K562 (cell line): ENCODE measurements at regions not wholly inside any gene's neighbourhood (a gene's known extent, or its start where the extent isn't known, plus 50 kb on each side); places are given as distances from the start of the nearest gene placed in this dataset.

Source experiments
- CCAR2 ChIP-seq: fragments of 200-400 bp; formaldehyde crosslinking; IDR thresholded peaks from 2 replicates; pipeline ENCODE4 v1.6.1; 2017; ENCODE audit warnings: mild to moderate bottlenecking, low read depth, low read length
- CHAMP1 ChIP-seq: fragments of 450-650 bp; IDR thresholded peaks from 2 replicates; pipeline ENCODE4 v1.6.1; 2016; ENCODE audit warnings: mild to moderate bottlenecking
- CHCHD3 ChIP-seq: fragments of 250-450 bp; sonication (Bioruptor Pico); IDR thresholded peaks from 2 replicates; pipeline ENCODE4 v2.1.2; 2022; ENCODE audit warnings: mild to moderate bottlenecking
- HNRNPLL ChIP-seq: fragments of 200-400 bp; formaldehyde crosslinking; IDR thresholded peaks from 2 replicates; pipeline ENCODE4 v1.6.1; 2017; ENCODE audit warnings: low read length, low read depth, mild to moderate bottlenecking; ENCODE audit not compliant: poor library complexity, severe bottlenecking
- KAT8 ChIP-seq: fragments of 450-650 bp; IDR thresholded peaks from 2 replicates; pipeline ENCODE4 v1.6.1; 2016; ENCODE audit warnings: low read depth, mild to moderate bottlenecking
- MAFF ChIP-seq: IDR thresholded peaks from 2 replicates; pipeline ENCODE4 v1.6.1; 2012; ENCODE audit warnings: low read length, improper control_type of control experiment
- NFE2L1 ChIP-seq: fragments of 450-650 bp; IDR thresholded peaks from 2 replicates; pipeline ENCODE4 v1.6.1; 2016; ENCODE audit warnings: missing genetic modification characterization, low read depth, mild to moderate bottlenecking, missing compliant biosample characterization, moderate library complexity, borderline replicate concordance
- SMAD3 ChIP-seq: fragments of 450-650 bp; formaldehyde crosslinking; conservative IDR thresholded peaks from 2 replicates; pipeline ENCODE4 v1.4.0; 2020; ENCODE audit warnings: mild to moderate bottlenecking
- SRSF1 ChIP-seq: fragments of 200-400 bp; formaldehyde crosslinking; IDR thresholded peaks from 2 replicates; pipeline ENCODE4 v1.6.1; 2017; ENCODE audit warnings: mild to moderate bottlenecking, low read depth, low read length, moderate library complexity
- TCF3 ChIP-seq: sonication (generic); formaldehyde crosslinking; IDR thresholded peaks from 2 replicates; pipeline ENCODE4 v1.4.0; 2020; ENCODE audit warnings: mild to moderate bottlenecking, missing genetic modification reagents
- TOE1 ChIP-seq, 2 experiments: fragments of 450-650 bp in 1 of 2; sonication (generic) in 1 of 2; formaldehyde crosslinking in 1 of 2; IDR thresholded peaks; 2 replicates each; pipeline versions ENCODE4 v1.7.1 to v1.8.0; 2016 to 2022; ENCODE audit warnings: borderline replicate concordance in 2 of 2, mild to moderate bottlenecking in 2 of 2, antibody characterized with exemption in 1 of 2, inconsistent platforms in 1 of 2, low read depth in 1 of 2, missing genetic modification reagents in 1 of 2, moderate library complexity in 1 of 2
- ZBTB40 ChIP-seq, 2 experiments: fragments of 450-650 bp in 1 of 2; sonication (generic) in 1 of 2; formaldehyde crosslinking in 1 of 2; IDR thresholded peaks; 2 replicates each; pipeline versions ENCODE4 v1.7.1 to v1.9.0; 2016 to 2022; ENCODE audit warnings: inconsistent platforms in 1 of 2, mild to moderate bottlenecking in 1 of 2, missing genetic modification reagents in 1 of 2
- ZNF24 ChIP-seq: fragments of 450-650 bp; IDR thresholded peaks from 2 replicates; pipeline ENCODE4 v1.6.1; 2016

- TF ChIP-seq NFE2L1 (tag) (no peak), CHAMP1 (no peak; the same call in 1 of the 2 replicates), ZNF24 (0 out of 2 replicates have a peak, but pooled peaks have one; percentile 47), SMAD3 (CRISPR knock-in tag) (peak; percentile 93), ZBTB40 (IDR thresholded peaks at IDR 0.05) (peak; percentile 36; the same call in 1 of the 2 replicates), ZBTB40 (CRISPR knock-in tag; IDR thresholded peaks at IDR 0.05) (no peak), CCAR2 (0 out of 2 replicates have a peak, but pooled peaks have one; percentile 41), SRSF1 (no peak), TCF3 (CRISPR knock-in tag) (peak; percentile 100), KAT8 (no peak), CHCHD3 (CRISPR knock-in tag) (no peak), MAFF (no peak), TOE1 (IDR thresholded peaks at IDR 0.05; ENCODE audit: borderline replicate concordance) (peak; percentile 89; the same call in 1 of the 2 replicates), TOE1 (CRISPR knock-in tag; IDR thresholded peaks at IDR 0.05; ENCODE audit: borderline replicate concordance, low read depth) (no peak), HNRNPLL (no peak)
These were observed 231.2 kb upstream of the GSE1 start (continued) for GRCh38 chr16:85381738-85382592.
